GM23338 (cell line): ENCODE measurements at regions not wholly inside any gene's neighbourhood (a gene's known extent, or its start where the extent isn't known, plus 50 kb on each side); places are given as distances from the start of the nearest gene placed in this dataset.

ENCODE experiments used
- ATAC-seq: fragments of 200-7000 bp; cut with Tn5 transposase; 3 replicates; pipeline ENCODE4 v1.9.1; 2020
- DNase-seq: peaks from one replicate; pipeline ENCODE4 v3.0.0-alpha.2; 2015; ENCODE audit warnings: low spot score
- H2AFZ ChIP-seq: fragments of 200-600 bp; sonication (generic); 2 replicates; pipeline ENCODE4 v1.8.0; 2016; ENCODE audit warnings: antibody characterized with exemption, mild to moderate bottlenecking, moderate library complexity
- H3F3A ChIP-seq: fragments of 200-600 bp; sonication (generic); replicated peaks from 2 replicates; pipeline ENCODE4 v1.8.0; 2017; ENCODE audit warnings: antibody characterized with exemption, mixed run types, low read depth
- H3K27ac ChIP-seq: fragments of 200-600 bp; sonication (generic); 2 replicates; pipeline ENCODE4 v1.6.1; 2016; ENCODE audit warnings: low read depth
- H3K27me3 ChIP-seq: fragments of 200-600 bp; sonication (generic); 2 replicates; pipeline ENCODE4 v1.8.0; 2016; ENCODE audit warnings: mild to moderate bottlenecking, mixed run types, moderate library complexity; ENCODE audit not compliant: insufficient read depth
- H3K36me3 ChIP-seq: fragments of 200-600 bp; sonication (generic); 2 replicates; pipeline ENCODE4 v1.8.0; 2016; ENCODE audit warnings: mild to moderate bottlenecking; ENCODE audit not compliant: insufficient read depth
- H3K4me1 ChIP-seq: fragments of 200-600 bp; sonication (generic); 2 replicates; pipeline ENCODE4 v1.8.0; 2016; ENCODE audit warnings: mild to moderate bottlenecking, moderate library complexity; ENCODE audit not compliant: insufficient read depth
- H3K4me2 ChIP-seq: fragments of 200-600 bp; sonication (generic); 2 replicates; pipeline ENCODE4 v1.7.1; 2017; ENCODE audit warnings: mixed run types
- H3K4me3 ChIP-seq: fragments of 200-600 bp; sonication (generic); 2 replicates; pipeline ENCODE4 v1.6.1; 2016; ENCODE audit warnings: mixed run types
- H3K79me2 ChIP-seq: fragments of 200-600 bp; sonication (generic); replicated peaks from 2 replicates; pipeline ENCODE4 v1.8.0; 2017; ENCODE audit warnings: mild to moderate bottlenecking; ENCODE audit not compliant: insufficient read depth
- H3K9me2 ChIP-seq: fragments of 200-600 bp; sonication (generic); 2 replicates; pipeline ENCODE4 v1.8.0; 2017; ENCODE audit not compliant: insufficient read depth
- H4K20me1 ChIP-seq: fragments of 200-600 bp; sonication (generic); replicated peaks from 2 replicates; pipeline ENCODE4 v1.8.0; 2017; ENCODE audit warnings: mild to moderate bottlenecking; ENCODE audit not compliant: insufficient read depth
- H3K27ac Mint-ChIP-seq: 2 replicates; pipeline ENCODE4 v1.8.0; 2020; ENCODE audit warnings: inconsistent platforms, mild to moderate bottlenecking, moderate library complexity, mixed read lengths
- H3K27me3 Mint-ChIP-seq: 3 replicates; pipeline ENCODE4 v1.8.0; 2022; ENCODE audit warnings: low read depth, mild to moderate bottlenecking, moderate library complexity, mixed read lengths, inconsistent platforms; ENCODE audit not compliant: insufficient read depth, poor library complexity
- H3K36me3 Mint-ChIP-seq: 3 replicates; pipeline ENCODE4 v1.8.0; 2021; ENCODE audit warnings: low read depth, mild to moderate bottlenecking, inconsistent platforms, moderate library complexity, mixed read lengths
- H3K4me1 Mint-ChIP-seq: 3 replicates; pipeline ENCODE4 v1.8.0; 2020; ENCODE audit warnings: mild to moderate bottlenecking, inconsistent platforms, mixed read lengths
- H3K4me3 Mint-ChIP-seq: 3 replicates; pipeline ENCODE4 v1.8.0; 2021; ENCODE audit warnings: moderate library complexity, mild to moderate bottlenecking, inconsistent platforms, mixed read lengths
- H3K9me3 Mint-ChIP-seq: 3 replicates; pipeline ENCODE4 v1.8.0; 2020; ENCODE audit warnings: moderate library complexity, mild to moderate bottlenecking, inconsistent platforms, mixed read lengths
- ETS1 ChIP-seq: IDR thresholded peaks from 2 replicates; pipeline ENCODE4 v1.6.1; 2016; ENCODE audit warnings: antibody characterized with exemption
- EZH2phosphoT487 ChIP-seq: fragments of 200-600 bp; sonication (generic); IDR thresholded peaks from one replicate; pipeline ENCODE4 v1.8.1; 2018; ENCODE audit warnings: antibody characterized with exemption; ENCODE audit not compliant: unreplicated experiment
- JUNB ChIP-seq: IDR thresholded peaks from one replicate; pipeline ENCODE4 v1.6.1; 2016; ENCODE audit warnings: antibody characterized with exemption; ENCODE audit not compliant: unreplicated experiment
- REST ChIP-seq: IDR thresholded peaks from one replicate; pipeline ENCODE4 v1.6.1; 2018; ENCODE audit warnings: antibody characterized with exemption; ENCODE audit not compliant: unreplicated experiment
- STAT1 ChIP-seq: IDR thresholded peaks from one replicate; pipeline ENCODE4 v1.6.1; 2016; ENCODE audit warnings: antibody characterized with exemption; ENCODE audit not compliant: unreplicated experiment

GRCh38 chr6:137788248-137788647 lies 78.8 kb upstream of the TNFAIP3 start:
- Histone ChIP-seq H3K4me1 (no peaks in the 10 kb centered on the region), H3K4me2 (no peak overlapping the region), H4K20me1 (no peaks in the 10 kb centered on the region), H3K79me2 (no peaks in the 10 kb centered on the region), H3K4me3 (no peak overlapping the region), H3K9me2 (no peaks in the 10 kb centered on the region), H3K36me3 (no peaks in the 10 kb centered on the region), H3F3A (no peaks in the 10 kb centered on the region), H2AFZ (no peak overlapping the region), H3K27me3 (no peaks in the 10 kb centered on the region), H3K27ac (no peak overlapping the region)
- DNase-seq, result no peak
- H3K9me3 Mint-ChIP-seq, result peaks cover 7% of the 10 kb centered on the region
- H3K27me3 Mint-ChIP-seq, result no peaks in the 10 kb centered on the region
- H3K4me3 Mint-ChIP-seq, result no peak overlapping the region
- H3K36me3 Mint-ChIP-seq, result no peaks in the 10 kb centered on the region
- peaks cover 2% of the 10 kb centered on the region; the same call in 1 of the 3 replicates for H3K4me1 Mint-ChIP-seq
- TF ChIP-seq REST (no peak), EZH2phosphoT487 (no peak)
- no peak for ATAC-seq
- H3K27ac Mint-ChIP-seq, result no peak overlapping the region

- Histone ChIP-seq H3K79me2 (no peaks in the 10 kb centered on the region), H3K4me2 (no peak overlapping the region), H3K27me3 (no peaks in the 10 kb centered on the region), H2AFZ (no peak overlapping the region), H3K4me3 (no peak overlapping the region), H4K20me1 (no peaks in the 10 kb centered on the region), H3K4me1 (peaks cover 3% of the 10 kb centered on the region; the same call in 1 of the 2 replicates), H3F3A (no peaks in the 10 kb centered on the region), H3K9me2 (no peaks in the 10 kb centered on the region), H3K27ac (no peak overlapping the region), H3K36me3 (no peaks in the 10 kb centered on the region)
- H3K9me3 Mint-ChIP-seq, result peaks cover 7% of the 10 kb centered on the region
- H3K36me3 Mint-ChIP-seq, result no peaks in the 10 kb centered on the region
- no peak overlapping the region for H3K27ac Mint-ChIP-seq
- ATAC-seq, result no peak
- DNase-seq, result no peak
- H3K4me3 Mint-ChIP-seq, result no peak overlapping the region
- 0 out of 3 replicates have a peak, but pooled peaks cover 4% of the 10 kb centered on the region for H3K4me1 Mint-ChIP-seq
- no peaks in the 10 kb centered on the region for H3K27me3 Mint-ChIP-seq
- TF ChIP-seq ETS1 (no peak), JUNB (no peak), STAT1 (no peak)
Observed at GRCh38 chr6:137791281-137792159, 75.5 kb upstream of the TNFAIP3 start.
